ENCODE measurements at regions not wholly inside any gene's neighbourhood (a gene's known extent, or its start where the extent isn't known, plus 50 kb on each side); places are given as distances from the start of the nearest gene placed in this dataset.

GRCh38 chr2:146807568-146808168 is 1037.2 kb upstream of the ACVR2A start:
- TF ChIP-seq CTCF (IDR thresholded peaks at IDR 0.05): no peak
- no peak overlapping the region for H3K4me3 Mint-ChIP-seq (ENCODE audit: unreplicated experiment)
- H3K4me1 Mint-ChIP-seq (ENCODE audit: low read depth): peaks cover 8% of the 10 kb centered on the region
- peak; percentile 54 for DNase-seq (ENCODE audit: low spot score)
- H3K36me3 Mint-ChIP-seq (ENCODE audit: low read depth): peaks cover 1% of the 10 kb centered on the region
- peaks cover 12% of the 10 kb centered on the region for H3K9me3 Mint-ChIP-seq (ENCODE audit: low read depth)
- H3K27me3 Mint-ChIP-seq (ENCODE audit: low read depth): no peaks in the 10 kb centered on the region
- H3K27ac Mint-ChIP-seq (ENCODE audit: unreplicated experiment): no peak overlapping the region

GRCh38 chr2:146806364-146807005 is 1038.3 kb upstream of the ACVR2A start:
- DNase-seq (ENCODE audit: low spot score): no peak

GRCh38 chr2:146804288-146804687 is 1040.5 kb upstream of the ACVR2A start:
- Mint-ChIP-seq H3K4me3 (ENCODE audit: unreplicated experiment) (no peak overlapping the region), H3K27me3 (ENCODE audit: low read depth) (no peaks in the 10 kb centered on the region), H3K4me1 (ENCODE audit: low read depth) (peaks cover 8% of the 10 kb centered on the region), H3K27ac (ENCODE audit: unreplicated experiment) (no peak overlapping the region), H3K36me3 (ENCODE audit: low read depth) (no peaks in the 10 kb centered on the region), H3K9me3 (ENCODE audit: low read depth) (peaks cover 4% of the 10 kb centered on the region)
- TF ChIP-seq CTCF (IDR thresholded peaks at IDR 0.05): no peak
- DNase-seq (ENCODE audit: low spot score): no peak

More at GRCh38 chr2:146806364-146807005, 1038.3 kb upstream of the ACVR2A start:
- H3K4me1 Mint-ChIP-seq (ENCODE audit: low read depth): peaks cover 8% of the 10 kb centered on the region
- no peak overlapping the region for H3K4me3 Mint-ChIP-seq (ENCODE audit: unreplicated experiment)
- peaks cover 13% of the 10 kb centered on the region for H3K9me3 Mint-ChIP-seq (ENCODE audit: low read depth)
- no peak for TF ChIP-seq CTCF (IDR thresholded peaks at IDR 0.05)
- no peaks in the 10 kb centered on the region for H3K27me3 Mint-ChIP-seq (ENCODE audit: low read depth)
- no peak overlapping the region for H3K27ac Mint-ChIP-seq (ENCODE audit: unreplicated experiment)
- H3K36me3 Mint-ChIP-seq (ENCODE audit: low read depth): no peaks in the 10 kb centered on the region

- Mint-ChIP-seq H3K9me3 (ENCODE audit: low read depth) (peaks cover 4% of the 10 kb centered on the region), H3K36me3 (ENCODE audit: low read depth) (no peaks in the 10 kb centered on the region), H3K27me3 (ENCODE audit: low read depth) (no peaks in the 10 kb centered on the region), H3K4me1 (ENCODE audit: low read depth) (peaks cover 8% of the 10 kb centered on the region), H3K27ac (ENCODE audit: unreplicated experiment) (no peak overlapping the region), H3K4me3 (ENCODE audit: unreplicated experiment) (no peak overlapping the region)
- no peak for DNase-seq (ENCODE audit: low spot score)
- no peak for TF ChIP-seq CTCF (IDR thresholded peaks at IDR 0.05)
These were observed 1042.9 kb upstream of the ACVR2A start for GRCh38 chr2:146801886-146802285.

GRCh38 chr2:146786396-146786795 is 1058.4 kb upstream of the ACVR2A start:
- no peak overlapping the region for H3K27ac Mint-ChIP-seq (ENCODE audit: unreplicated experiment)
- H3K36me3 Mint-ChIP-seq (ENCODE audit: low read depth): peaks cover 5% of the 10 kb centered on the region
- peaks cover 21% of the 10 kb centered on the region for H3K9me3 Mint-ChIP-seq (ENCODE audit: low read depth)
- H3K4me3 Mint-ChIP-seq (ENCODE audit: unreplicated experiment): no peak overlapping the region
- H3K27me3 Mint-ChIP-seq (ENCODE audit: low read depth): peaks cover 12% of the 10 kb centered on the region
- peaks cover 4% of the 10 kb centered on the region for H3K4me1 Mint-ChIP-seq (ENCODE audit: low read depth)
- no peak for DNase-seq (ENCODE audit: low spot score)
- no peak for TF ChIP-seq CTCF (IDR thresholded peaks at IDR 0.05)
